GM21723 (cell line): ENCODE measurements at regions not wholly inside any gene's neighbourhood (a gene's known extent, or its start where the extent isn't known, plus 50 kb on each side); places are given as distances from the start of the nearest gene placed in this dataset.

Experiments
- ATAC-seq: cut with Tn5 transposase; IDR thresholded peaks from one replicate; pipeline ENCODE4 v1.9.1; 2021; ENCODE audit warnings: mild to moderate bottlenecking, moderate library complexity; ENCODE audit not compliant: unreplicated experiment

GRCh38 chr1:59077466-59078069 lies 219.3 kb upstream of the FGGY start:
- ATAC-seq: no peak

DNA sequence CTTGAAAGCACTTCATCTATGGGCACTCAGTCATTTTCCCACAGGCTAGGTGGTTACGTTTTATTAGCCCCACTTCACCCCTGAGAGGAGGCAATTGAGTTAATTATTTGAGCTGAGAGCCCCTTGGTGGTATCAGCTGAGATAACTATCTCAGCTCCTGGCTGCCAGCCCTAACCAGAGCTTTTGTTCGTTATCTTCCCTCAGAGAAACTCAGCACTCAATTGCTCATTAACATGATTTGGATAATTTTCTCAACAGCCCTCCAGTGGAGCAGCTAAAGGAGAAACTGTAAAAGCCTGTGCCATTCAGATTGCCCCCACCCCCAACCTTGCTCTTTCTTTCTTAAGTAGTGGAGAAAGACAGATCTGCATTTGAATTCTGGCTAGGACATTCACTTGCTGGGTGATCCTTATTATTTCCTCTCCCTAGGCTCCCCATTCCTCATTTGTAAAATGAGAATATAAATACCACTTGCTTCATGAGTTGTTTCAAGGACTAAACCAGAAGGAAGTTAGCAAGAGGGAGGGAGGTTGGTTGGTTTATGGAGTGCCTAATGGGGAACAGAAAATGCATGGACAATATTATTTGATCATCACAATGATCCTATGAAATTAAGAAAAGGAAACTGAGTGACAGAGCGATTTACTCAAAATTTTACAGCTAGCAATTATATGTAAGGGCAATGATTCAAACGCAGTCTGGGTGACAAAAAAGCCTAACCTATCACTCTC lies 218.7 kb upstream of the FGGY start:
- ATAC-seq: no peak

GRCh38 chr1:59078866-59079265 lies 218.0 kb upstream of the FGGY start:
- no peak for ATAC-seq

GRCh38 chr1:59079434-59080140 lies 217.3 kb upstream of the FGGY start:
- no peak for ATAC-seq

- no peak for ATAC-seq
Measured at GRCh38 chr1:59081181-59081580, 215.7 kb upstream of the FGGY start.

DNA sequence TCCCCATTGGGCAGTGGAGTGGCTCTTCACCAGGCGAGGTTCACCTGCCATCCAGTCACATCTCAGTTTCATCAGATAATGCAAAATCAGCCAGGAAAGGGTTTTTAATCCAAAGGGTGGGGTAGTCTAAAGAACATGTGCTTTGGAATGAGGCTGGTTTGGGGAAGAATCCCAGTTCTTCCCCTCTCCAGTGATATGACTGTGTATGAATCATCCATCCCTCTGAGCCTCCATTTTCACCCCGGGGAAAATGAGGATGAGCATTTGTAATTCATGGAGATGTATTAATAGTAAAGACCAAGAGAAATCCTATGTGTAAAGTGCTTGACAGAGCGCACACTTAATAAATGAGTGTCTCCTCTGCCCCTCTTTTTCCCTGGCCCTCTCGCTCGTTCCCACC lies 215.1 kb upstream of the FGGY start:
- ATAC-seq: no peak

DNA sequence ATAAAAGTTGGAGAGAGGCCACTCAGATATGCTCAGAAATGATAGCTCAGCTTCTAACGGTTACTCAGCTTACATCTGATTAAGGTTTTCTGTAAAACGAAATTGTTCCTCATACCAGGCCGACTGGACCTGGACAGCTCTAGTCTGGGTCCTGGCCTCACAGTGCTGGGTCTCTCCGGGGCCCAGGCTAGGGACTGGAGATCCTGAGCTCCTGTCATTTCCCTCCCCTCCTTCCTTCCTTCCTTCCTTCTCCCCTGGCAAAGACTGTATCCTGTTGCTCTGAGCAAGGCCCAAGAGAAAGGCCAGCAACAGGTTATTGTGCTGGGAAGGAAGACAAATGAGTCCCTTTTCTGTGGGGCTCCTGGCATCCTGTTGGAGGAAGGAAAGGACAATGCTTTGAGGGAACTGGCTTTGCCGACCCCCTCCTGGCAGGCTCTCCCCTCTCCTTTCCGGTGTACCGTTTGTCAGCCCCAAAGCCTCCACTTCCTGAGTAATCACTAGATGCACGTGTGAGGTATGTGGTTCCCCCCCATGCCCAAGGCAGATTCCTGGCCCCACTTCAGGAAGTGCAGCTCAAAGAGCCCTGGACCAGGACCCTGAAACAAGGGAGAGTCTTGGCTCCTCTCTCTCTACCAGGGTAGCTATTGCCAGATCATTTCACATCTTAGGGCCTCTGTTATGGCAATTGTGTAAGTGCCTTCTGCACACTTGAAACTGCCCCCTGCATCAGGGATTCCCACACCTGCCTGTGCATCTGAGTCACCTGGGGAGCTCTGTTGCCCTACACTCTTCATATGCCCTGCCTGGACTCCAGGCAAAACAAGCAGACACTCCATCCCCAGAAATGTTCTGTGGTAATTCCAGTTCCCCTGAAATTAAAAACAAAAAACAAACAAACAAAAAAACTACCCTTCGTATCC lies 212.7 kb upstream of the FGGY start:
- ATAC-seq: no peak

GRCh38 chr1:59085101-59085500 lies 211.8 kb upstream of the FGGY start:
- ATAC-seq: no peak

DNA sequence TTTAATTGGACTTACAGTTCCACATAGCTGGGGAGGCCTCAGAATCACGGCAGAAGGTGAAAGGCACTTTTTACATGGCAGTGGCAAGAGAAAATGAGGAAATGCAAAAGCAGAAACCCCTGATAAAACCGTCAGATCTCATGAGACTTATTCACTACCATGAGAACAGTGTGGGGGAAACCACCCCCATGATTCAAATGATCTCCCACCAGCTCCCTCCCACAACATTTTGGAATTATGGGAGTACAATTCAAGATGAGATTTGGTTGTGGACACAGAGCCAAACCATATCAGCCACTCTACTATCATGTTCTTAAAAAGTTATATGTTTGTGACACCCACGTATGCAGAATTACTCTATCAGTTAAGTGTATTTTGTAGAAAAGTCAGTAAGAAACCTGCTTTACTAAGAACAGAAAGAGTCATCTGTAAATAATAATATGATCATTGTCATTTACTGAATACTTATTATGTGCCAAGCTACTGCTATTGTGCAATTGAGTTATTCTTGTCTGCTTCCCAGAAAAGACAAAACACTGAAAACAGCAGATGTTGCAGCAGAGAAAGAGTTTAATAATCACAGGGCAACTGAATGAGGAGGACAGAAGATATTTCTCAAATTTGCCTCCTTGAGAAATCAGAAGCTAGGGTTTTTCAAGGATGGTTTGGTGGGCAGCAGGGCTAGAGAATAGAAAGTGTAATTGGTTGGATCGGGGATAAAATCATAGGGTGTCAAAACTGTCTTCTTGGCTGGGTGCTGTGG lies 207.7 kb upstream of the FGGY start:
- no peak for ATAC-seq

GRCh38 chr1:59089922-59090457 lies 206.9 kb upstream of the FGGY start:
- ATAC-seq: no peak

- no peak for ATAC-seq
Measured at GRCh38 chr1:59092126-59092525, 204.8 kb upstream of the FGGY start.

DNA sequence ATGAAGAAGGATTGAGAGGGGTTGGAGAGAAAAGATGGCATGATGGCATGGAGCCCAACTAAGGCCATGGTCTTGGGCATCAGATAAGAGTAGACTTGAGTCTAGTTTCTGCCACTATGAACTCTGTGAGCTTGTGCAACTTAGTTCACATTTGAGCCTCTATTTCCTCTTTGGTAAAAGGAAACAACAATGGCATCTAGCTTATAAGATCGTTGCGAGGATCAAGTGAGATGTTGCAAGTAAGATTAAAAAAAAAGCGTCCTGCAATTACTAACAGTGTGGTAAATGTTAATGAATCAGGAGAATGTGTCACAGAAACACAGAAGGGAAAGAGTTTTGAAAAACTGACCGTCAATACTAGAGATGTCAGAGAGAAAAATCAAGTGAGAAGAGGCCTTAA lies 202.9 kb upstream of the FGGY start:
- ATAC-seq: no peak

DNA sequence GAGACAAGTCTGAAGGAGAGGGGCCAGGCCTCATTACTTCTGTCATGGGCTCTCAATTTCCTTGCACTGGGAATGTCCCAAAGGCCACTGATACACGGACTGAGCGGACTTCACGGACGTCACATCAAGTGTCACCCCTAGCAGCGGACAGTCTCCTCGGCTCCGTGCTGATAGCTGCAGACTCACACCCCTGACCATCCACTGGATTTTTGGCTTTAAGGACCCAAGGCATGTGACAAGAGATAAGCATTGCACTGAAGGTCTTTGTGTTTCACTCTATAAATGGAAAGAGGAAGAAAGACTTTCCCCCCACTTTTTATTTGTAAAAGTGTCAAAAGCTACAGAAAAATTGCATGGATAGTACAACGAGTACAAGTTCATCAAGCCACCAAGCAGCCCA lies 200.4 kb upstream of the FGGY start:
- no peak for ATAC-seq

GRCh38 chr1:59098655-59099054 lies 198.2 kb upstream of the FGGY start:
- ATAC-seq: no peak

DNA sequence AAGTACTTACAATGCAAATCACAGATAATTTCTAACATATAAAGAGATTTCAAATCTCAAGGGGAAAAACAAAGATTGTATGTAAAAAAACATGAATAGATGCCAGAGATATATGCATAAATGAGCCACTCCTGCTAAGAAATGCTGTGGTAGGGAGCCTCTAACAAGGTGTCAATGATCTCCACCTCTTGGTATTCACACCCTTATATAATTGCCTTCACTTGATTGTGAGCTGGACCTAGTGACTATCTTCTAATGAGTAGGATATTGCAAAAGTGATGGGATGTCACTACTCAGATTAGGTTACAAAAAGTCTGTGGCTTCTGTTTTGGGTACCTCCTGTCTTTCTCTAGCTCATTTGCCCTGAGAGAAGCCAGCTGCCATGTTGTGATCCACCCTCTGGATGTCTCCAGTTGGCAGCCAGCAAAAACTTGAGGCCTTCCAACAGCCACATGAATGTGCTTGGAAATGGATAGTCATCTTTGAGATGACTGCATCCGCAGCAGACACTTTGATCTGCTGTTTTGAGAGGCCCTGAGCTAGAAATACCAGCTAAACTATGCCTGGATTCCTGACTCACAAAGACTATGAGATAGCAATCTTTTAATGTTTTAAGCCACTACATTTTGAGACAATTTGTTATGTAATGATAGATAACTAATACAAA lies 196.1 kb upstream of the FGGY start:
- no peak for ATAC-seq

- no peak for ATAC-seq
Measured at GRCh38 chr1:59101518-59101917, 195.4 kb upstream of the FGGY start.

DNA sequence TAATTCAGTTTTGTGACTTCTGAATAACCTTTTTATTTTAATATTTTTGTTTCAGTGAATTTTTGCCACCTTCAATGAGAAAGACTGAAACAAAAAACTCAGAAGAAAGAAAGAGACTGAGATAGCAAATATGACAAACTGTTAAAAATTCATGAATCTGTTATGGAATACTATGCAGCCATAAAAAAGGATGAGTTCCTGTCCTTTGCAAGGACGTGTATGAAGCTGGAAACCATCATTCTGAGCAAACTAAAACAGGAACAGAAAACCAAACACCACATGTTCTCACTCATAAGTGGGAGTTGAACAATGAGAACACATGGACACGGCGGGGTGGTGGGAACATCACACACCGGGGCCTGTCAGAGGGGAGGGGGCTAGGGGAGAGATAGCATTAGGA lies 193.4 kb upstream of the FGGY start:
- no peak for ATAC-seq

GRCh38 chr1:59104191-59104760 lies 192.6 kb upstream of the FGGY start:
- ATAC-seq: no peak
